PC-3 (cell line): ENCODE measurements at regions not wholly inside any gene's neighbourhood (a gene's known extent, or its start where the extent isn't known, plus 50 kb on each side); places are given as distances from the start of the nearest gene placed in this dataset.

ENCODE experiments used
- ATAC-seq: fragments of 200-7000 bp; cut with Tn5 transposase; 2 replicates; pipeline ENCODE4 v1.9.1; 2020; ENCODE audit warnings: mild to moderate bottlenecking, moderate library complexity
- BruUV-seq: library from RNA; stranded (reverse); fragments of 400-500 nt; replicated peaks from 2 replicates; lab custom pipeline; 2021; lab: Mats Ljungman, UMichigan
- CTCF ChIA-PET: fragments of 300-600 bp; sonication (Branson Sonifier 250); formaldehyde crosslinking; loops from one replicate; lab custom pipeline; 2022; ENCODE audit warnings: antibody characterized with exemption; lab: Charles Lee
- POLR2A ChIA-PET: fragments of 300-600 bp; sonication (Branson Sonifier 250); formaldehyde crosslinking; loops from one replicate; lab custom pipeline; 2022; ENCODE audit warnings: antibody characterized with exemption; ENCODE audit not compliant: unreplicated experiment; lab: Charles Lee
- DNase-seq: peaks from one replicate; pipeline ENCODE4 v3.0.0-alpha.2; 2015
- H2AFZ ChIP-seq: fragments of 300-600 bp; sonication (generic); 2 replicates; pipeline ENCODE4 v1.6.0; 2016; ENCODE audit warnings: antibody characterized with exemption, low read length
- H3F3A ChIP-seq: fragments of 300-600 bp; sonication (generic); one replicate; pipeline ENCODE4 v1.6.0; 2017; ENCODE audit warnings: antibody characterized with exemption, low read length, control low read depth, mild to moderate bottlenecking; ENCODE audit not compliant: unreplicated experiment
- H3K27ac ChIP-seq: fragments of 300-600 bp; sonication (generic); 2 replicates; pipeline ENCODE4 v1.5.1; 2016; ENCODE audit warnings: mild to moderate bottlenecking, low read length
- H3K27me3 ChIP-seq: fragments of 300-600 bp; sonication (generic); 2 replicates; pipeline ENCODE4 v1.6.1; 2016; ENCODE audit warnings: low read length, mixed read lengths
- H3K36me3 ChIP-seq: fragments of 300-600 bp; sonication (generic); 2 replicates; pipeline ENCODE4 v1.6.1; 2016; ENCODE audit warnings: low read depth, mixed run types, low read length, mixed read lengths
- H3K4me1 ChIP-seq: fragments of 300-600 bp; sonication (generic); 2 replicates; pipeline ENCODE4 v1.5.1; 2016; ENCODE audit warnings: low read length; ENCODE audit not compliant: insufficient read depth
- H3K4me2 ChIP-seq: fragments of 300-600 bp; sonication (generic); 2 replicates; pipeline ENCODE4 v1.6.0; 2016; ENCODE audit warnings: low read length
- H3K4me3 ChIP-seq: fragments of 300-600 bp; sonication (generic); 2 replicates; pipeline ENCODE4 v1.5.1; 2016; ENCODE audit warnings: mild to moderate bottlenecking, low read length, mixed read lengths
- H3K79me2 ChIP-seq: fragments of 300-600 bp; sonication (generic); 2 replicates; pipeline ENCODE4 v1.6.1; 2017; ENCODE audit warnings: low read length, mixed read lengths
- H3K9ac ChIP-seq: fragments of 300-600 bp; sonication (generic); 2 replicates; pipeline ENCODE4 v1.6.0; 2016; ENCODE audit warnings: mild to moderate bottlenecking, low read length
- H3K9me2 ChIP-seq: fragments of 300-600 bp; sonication (generic); replicated peaks from 2 replicates; pipeline ENCODE4 v1.6.1; 2016; ENCODE audit warnings: mixed run types, low read length, mixed read lengths
- H3K9me3 ChIP-seq: fragments of 300-600 bp; sonication (generic); 2 replicates; pipeline ENCODE4 v1.6.1; 2016; ENCODE audit warnings: low read length, mixed read lengths
- H4K20me1 ChIP-seq: fragments of 300-600 bp; sonication (generic); 2 replicates; pipeline ENCODE4 v1.6.1; 2016; ENCODE audit warnings: low read length, mixed read lengths
- EZH2 ChIP-seq: fragments of 300-600 bp; sonication (generic); IDR thresholded peaks from one replicate; pipeline ENCODE4 v1.6.1; 2017; ENCODE audit warnings: antibody characterized with exemption, mild to moderate bottlenecking, low read length; ENCODE audit not compliant: unreplicated experiment
- EZH2phosphoT487 ChIP-seq: fragments of 300-600 bp; sonication (generic); IDR thresholded peaks from 2 replicates; pipeline ENCODE4 v1.6.1; 2018; ENCODE audit warnings: mild to moderate bottlenecking, antibody characterized with exemption, low read length, borderline replicate concordance
- intact Hi-C: fragments of 100-400 bp; cut with micrococcal nuclease; formaldehyde crosslinking; loops from 2 replicates; pipeline ENCODE4 v1.9.0; 2023
- TF ChIP-seq, protein P1 (sequence below): fragments of 300-600 bp; sonication (generic); conservative IDR thresholded peaks from 2 replicates; pipeline ENCODE4 v1.5.1; 2017; ENCODE audit warnings: antibody characterized with exemption, low read depth, mild to moderate bottlenecking, low read length

- Histone ChIP-seq H3F3A (no peaks in the 10 kb centered on the region), H3K9me2 (no peaks in the 10 kb centered on the region), H3K9me3 (no peaks in the 10 kb centered on the region), H3K4me2 (no peak overlapping the region), H3K79me2 (no peaks in the 10 kb centered on the region), H3K4me1 (no peaks in the 10 kb centered on the region), H3K4me3 (no peak overlapping the region), H2AFZ (no peak overlapping the region), H3K27ac (no peak overlapping the region), H4K20me1 (no peaks in the 10 kb centered on the region), H3K27me3 (peaks cover 50% of the 10 kb centered on the region), H3K9ac (no peak overlapping the region), H3K36me3 (no peaks in the 10 kb centered on the region)
- intact Hi-C loops, result no loop called here
- POLR2A ChIA-PET, result no interaction called here
- TF ChIP-seq EZH2, result no peak
- TF ChIP-seq EZH2phosphoT487, result no peak
- TF ChIP-seq, protein P1, sequence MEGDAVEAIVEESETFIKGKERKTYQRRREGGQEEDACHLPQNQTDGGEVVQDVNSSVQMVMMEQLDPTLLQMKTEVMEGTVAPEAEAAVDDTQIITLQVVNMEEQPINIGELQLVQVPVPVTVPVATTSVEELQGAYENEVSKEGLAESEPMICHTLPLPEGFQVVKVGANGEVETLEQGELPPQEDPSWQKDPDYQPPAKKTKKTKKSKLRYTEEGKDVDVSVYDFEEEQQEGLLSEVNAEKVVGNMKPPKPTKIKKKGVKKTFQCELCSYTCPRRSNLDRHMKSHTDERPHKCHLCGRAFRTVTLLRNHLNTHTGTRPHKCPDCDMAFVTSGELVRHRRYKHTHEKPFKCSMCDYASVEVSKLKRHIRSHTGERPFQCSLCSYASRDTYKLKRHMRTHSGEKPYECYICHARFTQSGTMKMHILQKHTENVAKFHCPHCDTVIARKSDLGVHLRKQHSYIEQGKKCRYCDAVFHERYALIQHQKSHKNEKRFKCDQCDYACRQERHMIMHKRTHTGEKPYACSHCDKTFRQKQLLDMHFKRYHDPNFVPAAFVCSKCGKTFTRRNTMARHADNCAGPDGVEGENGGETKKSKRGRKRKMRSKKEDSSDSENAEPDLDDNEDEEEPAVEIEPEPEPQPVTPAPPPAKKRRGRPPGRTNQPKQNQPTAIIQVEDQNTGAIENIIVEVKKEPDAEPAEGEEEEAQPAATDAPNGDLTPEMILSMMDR, result no peak
- BruUV-seq, result no TSS peak
- no peak for DNase-seq
- ATAC-seq, result no peak
- CTCF ChIA-PET, result no interaction called here
These were observed 163.1 kb downstream of the SOD2 start for GRCh38 chr6:159529934-159530333.

GRCh38 chr6:159527351-159527750 is 165.7 kb downstream of the SOD2 start:
- Histone ChIP-seq H4K20me1 (no peaks in the 10 kb centered on the region), H3K79me2 (no peaks in the 10 kb centered on the region), H3K9ac (no peak overlapping the region), H3K4me1 (no peaks in the 10 kb centered on the region), H3K4me2 (no peak overlapping the region), H2AFZ (no peak overlapping the region), H3K36me3 (no peaks in the 10 kb centered on the region), H3K9me2 (no peaks in the 10 kb centered on the region), H3K9me3 (no peaks in the 10 kb centered on the region), H3F3A (no peaks in the 10 kb centered on the region), H3K27ac (no peak overlapping the region), H3K4me3 (no peak overlapping the region), H3K27me3 (peaks cover 48% of the 10 kb centered on the region)
- ChIA-PET POLR2A (no interaction called here), CTCF (no interaction called here)
- no TSS peak for BruUV-seq
- no peak for TF ChIP-seq EZH2
- TF ChIP-seq, protein P1, result no peak; the same call in 1 of the 2 replicates
- no peak for TF ChIP-seq EZH2phosphoT487
- ATAC-seq (no peak), DNase-seq (no peak)
- intact Hi-C loops, result no loop called here

GRCh38 chr6:159525445-159526025 is 167.5 kb downstream of the SOD2 start:
- no peak overlapping the region for H3K4me3 ChIP-seq
- no peak overlapping the region for H3K9ac ChIP-seq
- DNase-seq (no peak), ATAC-seq (no peak)
- no peaks in the 10 kb centered on the region for H3K36me3 ChIP-seq
- ChIA-PET CTCF (no interaction called here), POLR2A (no interaction called here)
- no peaks in the 10 kb centered on the region for H3K79me2 ChIP-seq
- TF ChIP-seq EZH2 (no peak), EZH2phosphoT487 (no peak)
- TF ChIP-seq, protein P1, result no peak
- peaks cover 41% of the 10 kb centered on the region for H3K27me3 ChIP-seq
- H3K9me3 ChIP-seq, result no peaks in the 10 kb centered on the region
- H3K4me1 ChIP-seq, result no peaks in the 10 kb centered on the region
- no TSS peak for BruUV-seq
- no peak overlapping the region for H3K4me2 ChIP-seq
- H3F3A ChIP-seq, result no peaks in the 10 kb centered on the region
- no peaks in the 10 kb centered on the region for H4K20me1 ChIP-seq
- no peak overlapping the region for H3K27ac ChIP-seq
- no peaks in the 10 kb centered on the region for H3K9me2 ChIP-seq
- intact Hi-C loops, result no loop called here
- no peak overlapping the region for H2AFZ ChIP-seq
